Naive thymus-derived CD8-positive, alpha-beta T cell (primary cell): ENCODE measurements at regions not wholly inside any gene's neighbourhood (a gene's known extent, or its start where the extent isn't known, plus 50 kb on each side); places are given as distances from the start of the nearest gene placed in this dataset.
A peak's percentile ranks its signal among the peaks of the same experiment; 100 is the strongest.

ENCODE experiments used
- ATAC-seq, 2 donors: fragments of 150-1000 bp; cut with Tn5 transposase in 1 of 2; sonication (Bioruptor Pico), chemical (Tn5 transposase) in 1 of 2; 1 replicate in 1 of 2; 2 replicates in 1 of 2; pipeline ENCODE4 v1.10.0; 2021; ENCODE audit warnings: mild to moderate bottlenecking in 2 of 2, moderate library complexity in 2 of 2
- POLR2A ChIA-PET: fragments of 350-600 bp; sonication (Branson Sonifier 250); formaldehyde crosslinking; loops from one replicate; lab custom pipeline; 2021; ENCODE audit warnings: antibody characterized with exemption; lab: Charles Lee
- DNase-seq, 10 donors: peaks; one replicate each; pipeline versions ENCODE4 v3.0.0 to v3.0.0-alpha.2; 2020 to 2022
- H3K27ac Mint-ChIP-seq, 10 donors: one replicate each; pipeline ENCODE4 v1.8.0; 2020 to 2022; ENCODE audit warnings: mild to moderate bottlenecking in 10 of 10, mixed read lengths in 10 of 10, moderate library complexity in 4 of 10, inconsistent platforms in 1 of 10
- H3K27me3 Mint-ChIP-seq, 5 donors: one replicate each; pipeline ENCODE4 v1.8.0; 2021 to 2022; ENCODE audit warnings: mixed read lengths in 5 of 5
- H3K36me3 Mint-ChIP-seq, 3 donors: one replicate each; pipeline ENCODE4 v1.8.0; 2020 to 2022; ENCODE audit warnings: mixed read lengths in 3 of 3, mild to moderate bottlenecking in 2 of 3, inconsistent platforms in 1 of 3
- H3K4me1 Mint-ChIP-seq, 4 donors: one replicate each; pipeline ENCODE4 v1.8.0; 2021 to 2022; ENCODE audit warnings: mixed read lengths in 4 of 4
- H3K4me3 Mint-ChIP-seq, 10 donors: one replicate each; pipeline ENCODE4 v1.8.0; 2020 to 2022; ENCODE audit warnings: mild to moderate bottlenecking in 10 of 10, mixed read lengths in 10 of 10, moderate library complexity in 6 of 10, inconsistent platforms in 1 of 10
- H3K9me3 Mint-ChIP-seq, 9 donors: one replicate each; pipeline ENCODE4 v1.8.0; 2020 to 2022; ENCODE audit warnings: mixed read lengths in 9 of 9, mild to moderate bottlenecking in 3 of 9, inconsistent platforms in 1 of 9, moderate library complexity in 1 of 9

- H3K4me1 Mint-ChIP-seq, result peaks cover 7 to 9% (median 7%) of the 10 kb centered on the region in 4 donors
- peaks cover 8 to 31% (median 14%) of the 10 kb centered on the region in 3 donors for H3K36me3 Mint-ChIP-seq
- no peak overlapping the region for H3K4me3 Mint-ChIP-seq
- ATAC-seq (no peak), DNase-seq (no peak)
- H3K9me3 Mint-ChIP-seq, result peaks cover 0 to 36% (median 10%) of the 10 kb centered on the region in 9 donors
- H3K27ac Mint-ChIP-seq, result peak overlapping the region in 1 of 10 donors; percentile 10
- no peaks in the 10 kb centered on the region for H3K27me3 Mint-ChIP-seq
- POLR2A ChIA-PET, result no interaction called here
Measured at GRCh38 chr14:99081156-99081765, 190.7 kb downstream of the BCL11B start.

DNA sequence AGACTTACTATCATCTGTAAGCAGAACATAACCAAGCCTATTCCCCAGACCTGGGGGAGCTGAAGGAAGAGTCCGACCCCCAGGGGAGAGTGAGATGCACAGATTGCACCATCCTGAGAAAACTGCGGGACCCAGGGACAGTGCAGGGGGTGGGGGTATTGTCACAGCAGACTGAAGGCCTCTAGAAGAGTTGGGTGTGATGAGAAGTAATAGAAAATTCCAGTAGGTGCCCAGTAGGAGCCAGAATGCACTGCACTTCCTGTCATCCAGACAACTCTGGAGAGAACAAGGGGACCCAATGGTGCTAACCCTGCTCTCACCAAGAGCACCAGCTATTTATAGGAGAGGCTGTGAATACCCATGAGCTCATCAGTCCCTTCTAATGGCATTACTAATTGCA, 190.1 kb downstream of the BCL11B start:
- DNase-seq (no peak), ATAC-seq (no peak)
- peaks cover 4 to 8% (median 5%) of the 10 kb centered on the region in 4 donors for H3K4me1 Mint-ChIP-seq
- H3K9me3 Mint-ChIP-seq, result peaks cover 0 to 36% (median 10%) of the 10 kb centered on the region in 9 donors
- H3K4me3 Mint-ChIP-seq, result no peak overlapping the region
- H3K36me3 Mint-ChIP-seq, result peaks cover 10 to 33% (median 18%) of the 10 kb centered on the region in 3 donors
- POLR2A ChIA-PET, result no interaction called here
- no peaks in the 10 kb centered on the region for H3K27me3 Mint-ChIP-seq
- H3K27ac Mint-ChIP-seq, result no peak overlapping the region

DNA sequence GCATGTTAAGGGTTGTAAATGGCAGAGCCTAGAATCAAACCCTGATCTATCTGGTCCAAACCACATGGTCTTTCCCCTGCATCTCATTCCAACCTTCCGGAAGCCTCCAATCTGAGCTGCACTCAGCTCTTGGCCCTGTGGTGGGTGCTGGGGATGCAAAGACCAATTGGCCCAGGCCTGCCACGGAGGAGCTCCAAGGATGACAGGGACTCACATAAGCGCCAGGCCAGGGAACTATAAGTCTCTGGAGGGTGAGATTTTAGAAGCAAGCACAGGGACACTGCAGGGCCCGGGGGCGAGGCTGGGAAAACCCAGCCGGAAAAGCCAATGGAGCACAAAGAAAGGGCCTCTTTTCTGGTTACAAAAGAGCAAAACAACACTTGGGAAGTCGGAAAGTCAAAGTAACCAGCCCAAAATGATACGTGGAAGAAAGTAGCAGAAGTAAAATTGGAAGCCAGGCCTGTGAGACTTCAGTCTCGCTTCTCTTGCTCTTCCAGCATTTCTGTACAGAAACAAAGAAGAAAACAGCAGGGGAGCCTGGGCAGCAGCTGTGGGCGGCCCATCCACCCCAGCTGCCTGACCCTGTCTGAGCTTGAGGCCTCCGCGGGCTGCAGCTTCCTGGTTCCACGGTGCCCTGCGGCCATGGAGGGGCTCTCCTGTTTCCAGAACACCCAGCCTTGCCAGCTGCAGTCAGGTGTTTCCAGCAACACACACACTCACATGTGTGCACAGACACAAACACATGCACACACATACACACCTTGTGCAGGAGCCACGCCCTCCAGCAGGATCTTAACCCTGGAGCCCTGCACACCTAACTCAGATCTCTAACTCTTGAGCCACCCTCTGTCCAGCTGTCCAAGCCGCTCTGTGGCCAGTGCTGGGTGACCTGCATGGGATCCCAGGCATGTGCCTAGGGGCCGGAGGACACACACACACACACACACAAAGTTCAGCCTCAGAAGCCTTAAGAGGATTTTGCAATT, 178.2 kb downstream of the BCL11B start:
- H3K27me3 Mint-ChIP-seq, result no peaks in the 10 kb centered on the region
- DNase-seq (no peak), ATAC-seq (no peak)
- H3K4me3 Mint-ChIP-seq, result no peak overlapping the region
- POLR2A ChIA-PET, result interaction anchor here (0.6 kb wide), 1 partner anchor 150 kb away, joined by 6 read pairs; no protein-coding TSS in a partner anchor
- H3K9me3 Mint-ChIP-seq, result peaks cover 0 to 20% (median 8%) of the 10 kb centered on the region in 9 donors
- H3K36me3 Mint-ChIP-seq, result peaks cover 0 to 21% (median 15%) of the 10 kb centered on the region in 3 donors
- peaks cover 0 to 5% (median 1%) of the 10 kb centered on the region in 4 donors for H3K4me1 Mint-ChIP-seq
- H3K27ac Mint-ChIP-seq, result peak overlapping the region in 2 of 10 donors; percentile 20 to 72

GRCh38 chr14:99094901-99095300, 177.1 kb downstream of the BCL11B start:
- no peak overlapping the region for H3K4me3 Mint-ChIP-seq
- peak overlapping the region in 3 of 10 donors; percentile 35 to 52 (median 48) for H3K27ac Mint-ChIP-seq
- H3K36me3 Mint-ChIP-seq, result peaks cover 0 to 21% (median 15%) of the 10 kb centered on the region in 3 donors
- H3K27me3 Mint-ChIP-seq, result no peaks in the 10 kb centered on the region
- no peak for DNase-seq
- no peak for ATAC-seq
- peaks cover 0 to 8% (median 2%) of the 10 kb centered on the region in 4 donors for H3K4me1 Mint-ChIP-seq
- H3K9me3 Mint-ChIP-seq, result peaks cover 0 to 20% (median 8%) of the 10 kb centered on the region in 9 donors
- POLR2A ChIA-PET, result interaction anchor here (0.6 kb wide), 1 partner anchor 149 kb away, joined by 6 read pairs; no protein-coding TSS in a partner anchor

GRCh38 chr14:99095369-99095768, 176.6 kb downstream of the BCL11B start:
- peak overlapping the region in 1 of 10 donors; percentile 21 for H3K27ac Mint-ChIP-seq
- ATAC-seq (no peak), DNase-seq (no peak)
- POLR2A ChIA-PET, result interaction anchor here (1.0 to 1.1 kb wide), 2 partner anchors 22 to 60 kb away, joined by 3 read pairs; no protein-coding TSS in a partner anchor
- H3K4me1 Mint-ChIP-seq, result peaks cover 0 to 8% (median 3%) of the 10 kb centered on the region in 4 donors
- H3K9me3 Mint-ChIP-seq, result peaks cover 0 to 20% (median 8%) of the 10 kb centered on the region in 9 donors
- H3K27me3 Mint-ChIP-seq, result no peaks in the 10 kb centered on the region
- H3K36me3 Mint-ChIP-seq, result peaks cover 0 to 21% (median 15%) of the 10 kb centered on the region in 3 donors
- no peak overlapping the region for H3K4me3 Mint-ChIP-seq

GRCh38 chr14:99098199-99098598, 173.8 kb downstream of the BCL11B start:
- peaks cover 0 to 3% (median 0%) of the 10 kb centered on the region in 9 donors for H3K9me3 Mint-ChIP-seq
- ATAC-seq (no peak), DNase-seq (no peak)
- H3K4me3 Mint-ChIP-seq, result no peak overlapping the region
- peaks cover 0 to 3% (median 0%) of the 10 kb centered on the region in 3 donors for H3K36me3 Mint-ChIP-seq
- H3K27ac Mint-ChIP-seq, result peak overlapping the region in 2 of 10 donors; percentile 36 to 46
- H3K27me3 Mint-ChIP-seq, result no peaks in the 10 kb centered on the region
- POLR2A ChIA-PET, result no interaction called here
- peaks cover 0 to 15% (median 9%) of the 10 kb centered on the region in 4 donors for H3K4me1 Mint-ChIP-seq

DNA sequence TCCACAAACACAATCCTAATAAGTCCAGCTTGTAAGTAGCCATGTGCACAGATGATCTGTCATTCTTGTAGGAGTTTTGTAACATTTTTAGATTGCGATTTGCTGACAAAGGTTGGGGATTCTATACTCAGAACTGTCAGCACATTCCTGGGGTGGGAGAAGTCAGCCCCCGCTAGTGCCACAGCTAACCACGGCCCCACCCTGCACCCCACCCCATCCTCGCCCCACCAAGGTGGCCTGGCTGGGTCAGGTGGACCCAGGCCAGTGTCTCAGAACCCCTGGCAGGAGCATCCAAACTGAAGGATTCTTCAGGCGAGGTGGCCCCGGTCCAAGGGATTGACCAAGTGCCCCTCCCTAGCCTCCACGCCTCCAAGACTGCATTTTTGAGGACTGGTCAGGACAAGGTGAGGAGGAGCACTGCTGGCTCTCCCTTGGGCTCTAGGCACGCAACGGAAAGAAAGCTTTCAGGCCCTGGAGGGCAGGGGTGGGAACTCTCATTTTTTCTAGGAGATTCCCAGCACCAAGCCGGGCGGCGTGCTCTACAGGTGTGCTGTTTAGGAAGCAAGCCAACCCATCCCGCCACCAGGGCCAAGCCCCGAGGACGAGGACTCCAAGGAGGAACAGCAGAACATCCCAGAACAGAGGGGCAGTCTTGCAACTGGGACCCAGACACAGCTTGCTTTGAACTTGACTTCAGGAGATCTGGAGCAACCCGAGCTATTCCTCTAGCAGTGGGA, 172.8 kb downstream of the BCL11B start:
- H3K9me3 Mint-ChIP-seq, result peaks cover 0 to 1% (median 0%) of the 10 kb centered on the region in 9 donors
- DNase-seq, result no peak
- POLR2A ChIA-PET, result no interaction called here
- peak overlapping the region in 2 of 10 donors; percentile 46 to 58 for H3K27ac Mint-ChIP-seq
- H3K4me1 Mint-ChIP-seq, result peaks cover 0 to 13% (median 8%) of the 10 kb centered on the region in 4 donors
- H3K36me3 Mint-ChIP-seq, result no peaks in the 10 kb centered on the region
- ATAC-seq, result no peak
- no peaks in the 10 kb centered on the region for H3K27me3 Mint-ChIP-seq
- H3K4me3 Mint-ChIP-seq, result no peak overlapping the region

GRCh38 chr14:99100497-99101270, 171.3 kb downstream of the BCL11B start:
- Mint-ChIP-seq H3K27ac (peak overlapping the region in 1 of 10 donors; percentile 54), H3K4me1 (peaks cover 0 to 13% (median 7%) of the 10 kb centered on the region in 4 donors), H3K4me3 (no peak overlapping the region), H3K27me3 (no peaks in the 10 kb centered on the region), H3K36me3 (peaks cover 0 to 5% (median 5%) of the 10 kb centered on the region in 3 donors), H3K9me3 (peaks cover 0 to 13% (median 2%) of the 10 kb centered on the region in 9 donors)
- POLR2A ChIA-PET, result no interaction called here
- DNase-seq (no peak), ATAC-seq (no peak)

DNA sequence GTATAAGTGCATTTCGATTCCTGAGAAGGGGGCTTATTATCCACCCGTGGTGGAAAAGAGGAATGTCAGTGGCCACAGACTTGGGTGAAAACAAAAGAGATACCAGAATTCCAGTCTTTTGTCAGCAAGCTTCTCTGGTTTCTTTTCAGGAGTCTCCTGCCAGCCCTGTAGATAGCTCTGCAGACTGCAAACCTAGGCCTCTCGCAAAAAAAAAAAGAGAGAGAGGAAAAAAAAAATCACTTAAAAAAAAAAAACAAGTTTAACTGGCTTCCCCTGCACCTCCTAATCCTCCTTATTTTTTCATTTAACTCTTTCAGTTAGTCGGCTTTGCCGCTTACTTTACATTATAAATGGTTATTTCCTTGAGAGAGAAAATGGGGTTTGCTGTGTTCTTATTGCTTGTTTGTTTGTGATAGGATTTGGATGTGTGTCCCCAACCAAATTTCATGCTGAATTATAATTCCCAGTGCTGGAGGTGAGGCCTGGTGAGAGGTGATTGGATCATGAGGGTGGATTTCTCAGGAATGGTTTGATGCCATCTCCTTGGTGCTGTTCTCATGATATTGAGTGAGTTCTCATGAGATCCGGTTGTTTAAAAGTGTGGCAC, 170.0 kb downstream of the BCL11B start:
- Mint-ChIP-seq H3K4me3 (no peak overlapping the region), H3K27me3 (no peaks in the 10 kb centered on the region), H3K36me3 (peaks cover 0 to 9% (median 8%) of the 10 kb centered on the region in 3 donors), H3K9me3 (peaks cover 0 to 20% (median 5%) of the 10 kb centered on the region in 9 donors), H3K4me1 (peaks cover 0 to 13% (median 6%) of the 10 kb centered on the region in 4 donors), H3K27ac (no peak overlapping the region)
- POLR2A ChIA-PET, result no interaction called here
- ATAC-seq (no peak), DNase-seq (no peak)

GRCh38 chr14:99116741-99117295, 155.2 kb downstream of the BCL11B start:
- H3K27me3 Mint-ChIP-seq, result peaks cover 0 to 9% (median 0%) of the 10 kb centered on the region in 5 donors

DNA sequence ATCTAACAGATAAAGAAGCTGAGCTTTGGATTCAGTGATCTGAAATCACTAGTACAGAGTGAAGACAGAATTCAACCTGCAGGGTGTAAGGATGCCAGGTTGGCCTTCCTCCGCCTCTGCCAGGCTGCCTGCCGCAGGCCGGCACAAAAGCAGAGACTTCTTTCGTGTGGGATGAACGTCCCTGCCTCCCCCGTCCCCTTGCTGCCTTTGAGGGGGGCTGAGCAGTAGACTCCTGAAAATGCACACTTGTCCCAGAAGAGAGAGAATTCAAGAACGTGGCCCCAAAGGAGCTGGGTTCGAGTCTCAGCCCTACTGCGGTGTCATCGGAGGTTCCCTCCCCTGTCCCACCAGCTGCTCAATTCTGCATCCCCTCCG, 154.3 kb downstream of the BCL11B start:
- H3K27ac Mint-ChIP-seq, result peak overlapping the region in 3 of 10 donors; percentile 25 to 59 (median 53)
- H3K4me3 Mint-ChIP-seq, result peak overlapping the region; percentile 47 to 86 (median 81)
- POLR2A ChIA-PET, result no interaction called here

More at GRCh38 chr14:99116741-99117295, 155.2 kb downstream of the BCL11B start:
- peaks cover 7 to 22% (median 15%) of the 10 kb centered on the region in 4 donors for H3K4me1 Mint-ChIP-seq
- ATAC-seq (no peak), DNase-seq (no peak)
- H3K36me3 Mint-ChIP-seq, result peaks cover 0 to 24% (median 24%) of the 10 kb centered on the region in 3 donors
- POLR2A ChIA-PET, result no interaction called here
- peaks cover 7 to 26% (median 17%) of the 10 kb centered on the region in 9 donors for H3K9me3 Mint-ChIP-seq
- H3K4me3 Mint-ChIP-seq, result peak overlapping the region in 3 of 10 donors; percentile 71 to 86 (median 82)
- H3K27ac Mint-ChIP-seq, result no peak overlapping the region

More for the DNA sequence above, 154.3 kb downstream of the BCL11B start:
- ATAC-seq, result no peak
- DNase-seq, result no peak
- Mint-ChIP-seq H3K9me3 (peaks cover 7 to 24% (median 17%) of the 10 kb centered on the region in 9 donors), H3K27me3 (peaks cover 0 to 9% (median 0%) of the 10 kb centered on the region in 5 donors), H3K36me3 (peaks cover 0 to 24% (median 21%) of the 10 kb centered on the region in 3 donors), H3K4me1 (peaks cover 7 to 22% (median 15%) of the 10 kb centered on the region in 4 donors)
